Esophagus muscularis mucosa (tissue), 4 donors: ENCODE measurements at regions not wholly inside any gene's neighbourhood (a gene's known extent, or its start where the extent isn't known, plus 50 kb on each side); places are given as distances from the start of the nearest gene placed in this dataset.

Source experiments
- EP300 ChIP-seq: sonication (generic); formaldehyde crosslinking; IDR thresholded peaks from one replicate; pipeline ENCODE4 v1.6.1; 2017; ENCODE audit warnings: antibody characterized with exemption
- POLR2A ChIP-seq: fragments of 450-650 bp; IDR thresholded peaks from one replicate; pipeline ENCODE4 v1.6.1; 2017; ENCODE audit warnings: antibody characterized with exemption, moderate library complexity, mild to moderate bottlenecking, low read depth
- POLR2AphosphoS5 ChIP-seq, 2 donors: sonication (generic); formaldehyde crosslinking; IDR thresholded peaks; one replicate each; pipeline ENCODE4 v1.6.1; 2017; ENCODE audit warnings: antibody characterized with exemption in 2 of 2
- TF ChIP-seq, protein P1 (sequence below), 3 experiments: fragments of 200-600 bp in 2 of 3; fragments of 450-650 bp in 1 of 3; sonication (generic) in 2 of 3; IDR thresholded peaks; one replicate each; pipeline ENCODE4 v1.5.1; 2017 to 2019; ENCODE audit warnings: antibody characterized with exemption in 3 of 3, mild to moderate bottlenecking in 2 of 3, moderate library complexity in 1 of 3

- TF ChIP-seq, protein P1, sequence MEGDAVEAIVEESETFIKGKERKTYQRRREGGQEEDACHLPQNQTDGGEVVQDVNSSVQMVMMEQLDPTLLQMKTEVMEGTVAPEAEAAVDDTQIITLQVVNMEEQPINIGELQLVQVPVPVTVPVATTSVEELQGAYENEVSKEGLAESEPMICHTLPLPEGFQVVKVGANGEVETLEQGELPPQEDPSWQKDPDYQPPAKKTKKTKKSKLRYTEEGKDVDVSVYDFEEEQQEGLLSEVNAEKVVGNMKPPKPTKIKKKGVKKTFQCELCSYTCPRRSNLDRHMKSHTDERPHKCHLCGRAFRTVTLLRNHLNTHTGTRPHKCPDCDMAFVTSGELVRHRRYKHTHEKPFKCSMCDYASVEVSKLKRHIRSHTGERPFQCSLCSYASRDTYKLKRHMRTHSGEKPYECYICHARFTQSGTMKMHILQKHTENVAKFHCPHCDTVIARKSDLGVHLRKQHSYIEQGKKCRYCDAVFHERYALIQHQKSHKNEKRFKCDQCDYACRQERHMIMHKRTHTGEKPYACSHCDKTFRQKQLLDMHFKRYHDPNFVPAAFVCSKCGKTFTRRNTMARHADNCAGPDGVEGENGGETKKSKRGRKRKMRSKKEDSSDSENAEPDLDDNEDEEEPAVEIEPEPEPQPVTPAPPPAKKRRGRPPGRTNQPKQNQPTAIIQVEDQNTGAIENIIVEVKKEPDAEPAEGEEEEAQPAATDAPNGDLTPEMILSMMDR (IDR thresholded peaks at IDR 0.05) = no peak
- TF ChIP-seq POLR2AphosphoS5 (IDR thresholded peaks at IDR 0.05) = no peak
- TF ChIP-seq POLR2A = no peak
- no peak for TF ChIP-seq EP300
These were observed 1085.8 kb upstream of the CITED2 start for GRCh38 chr6:140460267-140460666.
